NCI-H1092 (cell line): ENCODE measurements at regions not wholly inside any gene's neighbourhood (a gene's known extent, or its start where the extent isn't known, plus 50 kb on each side); places are given as distances from the start of the nearest gene placed in this dataset.
A peak's percentile ranks its signal among the peaks of the same experiment; 100 is the strongest.

ENCODE experiments used
- DNase-seq: peaks from one replicate; lab custom pipeline; 2025; lab: John Stamatoyannopoulos, UW

DNA sequence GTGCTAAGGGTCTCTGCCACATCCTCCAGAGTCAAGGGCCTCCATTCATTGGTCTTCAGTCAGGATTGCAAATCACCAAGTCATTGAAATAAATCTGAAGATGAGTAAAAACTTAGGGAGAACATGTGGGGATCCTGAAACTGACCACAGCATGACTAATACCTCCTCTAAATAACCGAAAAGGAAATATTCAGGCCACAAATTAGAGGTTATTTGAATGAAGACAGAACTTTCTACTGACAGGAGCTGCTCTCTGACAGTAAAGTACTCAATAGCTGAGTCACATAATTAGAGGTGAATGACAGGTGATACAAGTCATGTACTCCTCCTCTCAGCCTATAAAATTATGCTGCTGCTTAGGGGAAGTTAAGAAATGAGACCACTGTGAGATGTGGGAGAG is 240.2 kb upstream of the F9 start:
- no peak for DNase-seq

DNA sequence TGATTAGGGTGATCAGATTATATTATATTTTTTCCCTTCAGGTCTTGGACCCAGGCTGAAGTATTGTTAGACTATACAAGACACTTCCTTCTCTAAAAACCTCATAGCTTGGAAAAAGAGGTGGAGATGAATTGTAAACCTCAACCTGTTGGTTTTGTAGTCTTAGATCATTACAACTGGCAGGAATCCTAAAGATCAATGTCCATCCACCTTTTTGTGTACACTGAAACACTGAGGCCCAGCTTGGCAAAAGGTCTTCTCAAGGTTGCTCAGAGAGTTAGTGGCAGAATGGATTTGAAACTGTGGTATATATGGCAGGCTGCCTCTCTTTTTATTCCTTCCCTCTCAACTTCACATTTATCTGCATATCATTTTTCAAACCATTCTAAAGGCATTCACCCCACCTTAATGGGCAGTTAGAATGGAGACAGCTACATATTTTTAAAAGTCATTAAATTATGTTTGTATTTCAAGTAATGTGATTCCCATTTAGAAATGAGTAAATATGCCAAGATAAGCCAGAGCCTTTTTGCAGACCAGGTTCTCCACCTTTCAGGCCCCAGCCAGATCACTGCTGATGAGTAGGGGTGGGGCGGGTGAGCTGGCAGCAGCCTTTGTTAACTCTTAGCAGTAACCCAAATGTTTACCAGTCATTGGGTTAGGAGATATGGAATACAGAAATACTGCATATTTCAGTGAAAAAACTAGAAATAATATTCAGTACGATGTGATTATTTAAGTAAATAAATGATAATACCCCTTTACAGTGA is 243.2 kb upstream of the F9 start:
- no peak for DNase-seq

DNA sequence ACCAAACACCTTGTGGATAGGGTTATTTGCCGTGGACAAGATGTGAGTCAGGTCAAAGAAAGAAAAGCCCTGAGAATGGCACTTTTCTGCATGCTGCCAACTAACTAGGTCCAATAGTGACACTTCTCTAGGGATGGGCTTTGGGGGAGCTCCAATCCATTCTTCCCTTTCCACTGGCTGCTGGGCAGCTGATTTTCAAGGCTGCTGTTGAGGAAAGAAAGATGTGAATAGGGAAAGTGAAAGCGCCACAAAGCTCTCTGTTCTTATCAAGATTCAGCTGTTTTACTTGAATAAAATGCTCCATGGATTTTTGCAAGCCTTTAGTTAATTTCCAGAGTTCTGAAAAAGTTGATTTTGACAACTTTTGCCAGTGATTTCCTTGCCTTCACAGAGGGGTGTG is 244.2 kb upstream of the F9 start:
- no peak for DNase-seq

DNA sequence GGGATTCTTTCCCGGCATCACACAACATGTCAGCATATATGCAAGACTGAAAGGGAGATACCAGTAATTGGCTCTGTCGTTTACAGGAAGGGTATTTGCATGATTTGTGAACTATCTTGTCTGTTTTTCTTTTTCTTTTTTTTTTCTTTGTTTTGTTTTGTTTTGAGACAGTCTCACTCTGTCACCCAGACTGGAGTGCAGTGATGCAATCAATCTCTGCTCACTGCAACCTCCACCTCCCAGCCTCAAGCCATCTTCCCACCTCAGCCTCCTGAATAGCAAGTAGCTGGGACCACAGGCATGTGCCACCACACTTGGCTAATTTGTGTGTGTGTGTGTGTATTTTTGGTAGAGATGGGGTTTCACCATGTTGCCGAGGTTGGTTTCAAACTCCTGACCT is 262.7 kb upstream of the F9 start:
- no peak for DNase-seq

DNA sequence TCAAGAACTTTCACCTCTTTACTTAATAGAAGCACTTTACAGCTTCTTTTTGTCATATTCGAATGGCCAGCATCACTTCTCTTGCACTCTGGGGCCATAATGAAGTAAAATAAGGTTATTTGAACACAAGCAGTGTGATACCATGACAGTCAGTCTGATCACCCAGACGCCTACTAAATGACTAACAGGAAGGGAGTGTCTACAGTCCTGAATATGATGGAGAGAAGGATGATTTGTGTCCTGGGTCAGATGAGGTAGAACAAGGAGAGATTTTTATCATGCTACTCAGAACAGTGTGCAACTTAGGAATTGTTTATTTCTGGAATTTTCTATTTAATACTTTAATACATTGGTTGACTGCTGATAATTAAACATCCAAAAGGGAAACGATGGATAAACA is 284.2 kb upstream of the F9 start:
- DNase-seq = no peak

DNA sequence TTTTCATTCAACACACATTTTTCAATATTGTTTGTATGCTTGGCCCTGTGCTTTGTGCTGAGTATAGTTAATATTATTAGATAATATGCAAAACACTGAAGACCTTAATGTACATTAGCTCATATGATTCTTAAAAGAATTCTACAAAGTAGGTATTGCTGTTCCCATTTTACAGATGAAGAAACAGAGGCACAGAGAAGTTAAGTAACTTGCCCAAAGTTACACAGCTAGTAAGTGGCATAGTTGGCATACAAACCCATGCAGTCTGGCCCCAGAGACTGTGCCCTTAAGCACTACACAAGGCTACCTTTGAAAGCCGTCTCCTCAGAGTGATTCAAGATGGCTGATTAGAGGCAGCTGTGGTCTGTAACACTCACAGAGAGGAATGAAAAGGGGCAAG is 293.4 kb upstream of the F9 start:
- no peak for DNase-seq

DNA sequence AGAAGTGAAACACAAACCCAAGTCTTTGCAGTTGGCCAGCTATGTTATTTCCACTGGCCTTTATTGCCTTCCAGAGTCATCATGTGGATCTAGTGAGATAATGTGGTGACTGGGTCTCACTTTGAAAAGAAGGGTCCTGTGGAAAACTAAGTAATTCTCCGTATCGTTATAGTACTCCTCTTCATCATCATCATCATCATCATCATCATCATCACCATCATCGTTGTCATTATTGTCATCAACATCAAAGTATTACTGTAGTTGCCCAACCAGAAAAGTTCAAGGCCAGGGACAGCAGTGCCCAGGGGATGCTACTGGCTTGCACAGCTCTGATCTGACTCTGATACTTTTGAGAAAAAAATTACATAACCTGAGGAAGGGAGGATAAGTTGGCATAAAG is 295.6 kb upstream of the F9 start:
- DNase-seq = no peak

DNA sequence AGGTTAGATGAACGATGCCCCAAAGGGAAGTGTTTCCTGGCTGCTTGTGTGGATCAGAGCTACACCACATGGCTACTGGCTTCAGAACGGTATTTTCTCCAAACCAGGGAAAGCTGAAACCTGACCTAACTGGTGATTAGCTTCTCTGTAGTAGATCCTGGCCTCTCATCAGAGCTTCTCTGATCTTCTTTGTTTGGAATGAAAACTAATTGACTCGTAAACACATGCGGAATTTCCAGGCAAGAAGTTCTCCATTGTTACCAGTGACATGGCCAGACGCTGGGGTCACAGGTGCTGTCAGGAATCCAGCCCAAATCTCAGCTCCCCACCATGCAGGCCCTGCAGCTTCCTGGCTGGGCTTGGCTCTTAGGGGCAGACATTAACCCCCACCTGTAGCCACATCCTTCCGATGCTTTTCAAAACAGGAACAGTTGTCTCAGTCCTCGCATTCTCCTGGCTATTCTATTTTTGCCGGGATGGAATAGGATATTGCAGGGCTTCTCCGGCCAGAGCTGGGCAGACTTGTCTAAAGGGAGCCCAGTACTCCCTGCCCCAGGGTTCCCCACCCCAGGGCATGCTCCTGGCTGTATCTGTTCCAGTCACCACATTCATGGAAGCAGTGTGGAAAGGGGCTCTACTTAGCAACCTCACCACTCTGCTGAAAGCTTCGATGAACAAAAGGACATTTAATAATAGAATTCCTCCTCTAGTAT is 305.4 kb upstream of the F9 start:
- no peak for DNase-seq

DNA sequence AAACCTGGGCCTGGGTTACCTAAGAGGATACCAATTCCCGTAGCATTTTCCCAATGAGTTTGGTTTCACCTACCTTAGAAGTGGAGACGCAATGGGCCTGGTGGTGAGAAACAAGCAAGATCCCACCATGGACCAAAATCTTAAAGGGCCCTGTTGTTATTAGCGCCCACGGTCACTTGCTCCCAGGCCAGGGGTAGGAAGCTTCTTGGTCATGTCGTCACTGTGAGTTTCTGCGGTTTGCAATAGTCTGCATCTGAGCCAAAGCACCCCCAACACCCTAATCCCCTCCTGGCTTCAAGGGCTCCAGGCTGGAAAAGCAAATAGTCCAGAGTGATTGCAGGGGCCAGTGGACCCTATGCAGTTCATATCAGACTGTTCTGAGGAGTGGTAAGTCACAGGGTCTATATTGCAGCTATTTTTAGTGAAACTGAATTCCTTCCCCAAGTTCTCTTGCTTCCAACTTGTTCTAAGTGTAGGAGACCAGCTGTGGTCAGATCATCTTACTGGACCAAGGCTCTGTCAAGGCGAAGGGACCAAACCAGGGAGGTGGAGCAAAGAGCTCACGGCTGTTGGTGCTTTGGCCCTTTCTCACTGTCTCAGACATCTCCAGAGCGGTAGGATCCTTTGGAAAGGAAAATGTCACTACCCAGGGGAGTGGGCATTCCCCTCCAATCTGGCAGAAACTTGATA is 307.9 kb upstream of the F9 start:
- DNase-seq = no peak

DNA sequence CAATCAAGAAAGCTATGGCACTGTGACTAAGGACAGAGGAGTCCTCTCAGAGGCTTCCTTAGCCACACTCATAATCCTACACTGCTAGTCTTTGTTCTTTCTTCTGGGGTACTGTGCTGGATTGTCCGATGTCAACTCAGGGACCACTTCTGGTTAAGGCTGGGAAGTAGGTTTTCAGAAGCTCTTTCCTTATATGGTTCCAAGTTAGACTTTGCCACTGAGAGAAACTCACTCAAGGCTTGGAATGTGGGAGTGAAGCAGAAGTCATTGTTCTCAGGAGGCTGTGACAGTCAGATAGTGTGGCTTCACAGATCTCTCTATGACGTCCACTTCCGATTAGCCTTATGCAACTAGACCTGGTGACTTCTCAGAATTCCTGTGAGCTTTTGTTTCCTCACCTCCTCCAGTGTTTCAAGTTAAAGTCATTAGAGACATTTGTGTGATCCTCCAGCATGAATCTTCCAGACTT is 317.3 kb upstream of the F9 start:
- DNase-seq = no peak

DNA sequence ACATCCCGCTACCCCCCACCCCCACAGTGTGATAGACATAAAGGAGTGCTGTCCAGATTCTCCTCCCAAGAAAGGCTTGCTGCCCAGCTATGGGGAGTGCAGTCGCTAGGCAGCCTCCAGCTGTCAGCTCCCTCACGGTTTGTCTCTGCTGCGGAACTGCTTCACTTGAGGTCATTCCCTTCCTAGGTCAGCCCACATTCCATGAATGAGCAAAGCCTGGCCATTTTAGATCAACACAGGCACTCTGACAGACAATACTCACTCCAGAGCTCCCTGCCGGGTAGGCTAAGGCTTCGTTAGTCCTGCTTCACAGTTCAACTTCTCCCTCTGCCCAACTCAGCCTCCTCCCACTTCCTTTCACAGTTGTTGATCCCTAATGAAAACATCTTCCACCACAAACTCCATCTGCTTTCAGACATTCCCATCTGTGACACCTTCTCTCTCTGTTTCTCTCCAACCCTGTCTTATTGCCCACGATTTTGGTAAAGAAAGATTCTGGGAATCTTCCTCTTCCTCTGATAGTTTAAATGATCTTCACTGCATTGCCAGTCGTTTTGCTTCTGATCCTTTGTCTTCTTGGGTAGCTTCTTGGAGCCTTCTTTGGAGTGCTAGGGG is 318.9 kb upstream of the F9 start:
- DNase-seq = no peak

DNA sequence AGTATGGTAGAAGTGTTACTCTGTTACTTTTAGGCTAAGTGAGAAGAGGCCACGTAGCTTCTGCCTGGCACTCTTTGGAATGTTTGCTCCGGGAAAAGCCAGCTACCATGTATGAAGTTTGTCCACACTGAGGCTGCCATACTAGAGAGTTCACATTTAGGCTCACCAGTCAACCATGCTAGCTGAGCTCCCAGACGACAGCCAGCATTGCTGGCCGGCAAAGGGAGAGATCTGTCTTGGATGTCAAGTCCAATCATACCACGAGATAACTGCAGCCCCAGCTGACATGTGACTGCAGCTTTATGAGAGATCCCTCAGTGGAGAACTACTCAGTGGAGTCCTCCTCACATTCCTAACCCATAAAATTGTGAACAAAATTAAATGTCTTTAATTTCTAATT is 321.2 kb upstream of the F9 start:
- no peak for DNase-seq

DNA sequence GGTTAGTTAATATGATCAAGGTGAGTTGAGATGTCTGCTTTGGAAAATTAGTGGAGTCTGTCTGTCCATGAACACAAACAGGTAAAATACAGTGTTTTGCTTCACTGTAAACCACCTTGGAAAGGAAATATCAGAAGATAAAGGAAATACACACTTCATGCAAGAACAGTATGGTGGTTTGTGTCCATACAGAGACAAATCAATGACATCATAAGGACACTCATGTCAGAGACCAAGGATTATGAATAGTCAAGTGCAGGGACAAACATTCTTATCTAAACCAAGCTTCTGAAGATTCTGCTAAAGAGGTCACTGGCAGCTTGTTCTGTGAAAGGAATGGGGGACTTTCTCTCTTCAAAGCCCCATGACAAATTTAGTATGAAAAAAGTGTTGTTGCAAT is 322.9 kb upstream of the F9 start:
- no peak for DNase-seq

DNA sequence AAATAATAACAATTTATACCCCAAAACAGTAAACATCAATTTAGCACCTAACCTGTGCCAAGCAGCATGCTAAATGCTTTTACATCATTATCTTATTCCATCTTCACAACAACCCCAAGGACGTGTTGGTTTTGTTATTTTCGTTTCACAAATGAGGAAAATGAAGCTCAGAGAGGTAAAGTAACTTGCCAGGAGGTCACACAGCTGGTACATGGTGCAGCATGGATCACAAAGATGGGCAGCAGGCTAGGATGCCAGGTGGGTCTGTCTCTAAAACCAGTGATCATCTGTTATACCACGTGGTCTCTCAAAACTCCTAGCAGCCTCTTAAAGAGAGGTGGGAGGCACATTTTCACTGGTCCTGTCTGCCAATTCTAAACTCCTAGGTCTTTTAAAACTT is 323.6 kb upstream of the F9 start:
- DNase-seq = no peak

DNA sequence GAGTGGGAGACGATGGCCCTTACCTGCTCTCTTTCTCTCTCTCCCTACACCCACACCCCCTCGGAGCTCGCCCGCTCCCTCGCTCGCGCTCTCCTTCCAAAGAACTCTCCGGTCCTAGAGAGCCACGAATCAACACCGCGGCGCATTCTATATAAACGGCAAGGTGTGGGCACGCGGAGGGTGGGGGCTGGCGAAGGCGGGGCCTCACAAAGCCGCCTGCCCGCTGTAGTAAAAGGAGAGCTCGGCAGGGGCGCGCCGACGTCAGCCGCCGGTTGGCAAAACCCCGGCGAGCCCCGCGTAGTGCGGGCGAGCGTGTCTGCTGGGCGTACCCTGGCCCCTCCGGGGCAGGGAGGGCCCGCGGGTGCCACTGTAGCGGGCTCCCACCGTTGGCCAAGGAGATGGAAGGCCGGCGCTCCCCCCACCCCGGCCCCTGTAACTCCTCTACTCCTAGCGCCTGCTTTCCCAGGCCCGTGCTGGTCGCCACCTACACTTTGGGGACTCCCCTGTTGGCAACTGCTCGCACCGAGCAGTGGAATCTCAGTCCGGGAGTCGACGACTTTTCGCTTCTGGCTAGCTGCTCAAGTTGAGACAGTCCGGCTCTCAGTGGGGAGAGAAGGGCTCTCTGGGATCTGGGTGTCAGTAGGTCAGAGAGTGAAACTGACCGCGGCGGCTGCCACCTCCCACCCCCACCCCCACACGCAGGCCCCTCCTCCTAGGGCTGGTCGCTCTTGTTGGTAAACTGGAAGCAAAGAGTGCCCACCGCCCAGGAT is 325.5 kb upstream of the F9 start:
- peak; percentile 35 for DNase-seq

DNA sequence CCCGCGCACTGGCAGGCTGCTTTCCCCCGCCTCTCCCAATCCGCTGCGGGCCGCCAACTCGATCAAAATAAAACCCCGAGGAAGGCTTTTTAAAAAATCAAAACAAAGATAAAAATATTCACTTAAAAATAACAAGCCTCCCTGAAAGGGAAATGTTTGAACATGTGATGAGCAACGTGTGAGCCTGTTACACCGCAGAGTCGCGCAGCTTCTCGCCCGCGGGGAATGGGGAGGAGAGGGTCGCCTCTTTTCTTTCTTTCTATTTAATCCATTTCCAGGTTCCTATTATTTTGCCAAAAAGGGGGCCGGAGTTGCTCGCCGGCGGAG is 326.0 kb upstream of the F9 start:
- no peak for DNase-seq

DNA sequence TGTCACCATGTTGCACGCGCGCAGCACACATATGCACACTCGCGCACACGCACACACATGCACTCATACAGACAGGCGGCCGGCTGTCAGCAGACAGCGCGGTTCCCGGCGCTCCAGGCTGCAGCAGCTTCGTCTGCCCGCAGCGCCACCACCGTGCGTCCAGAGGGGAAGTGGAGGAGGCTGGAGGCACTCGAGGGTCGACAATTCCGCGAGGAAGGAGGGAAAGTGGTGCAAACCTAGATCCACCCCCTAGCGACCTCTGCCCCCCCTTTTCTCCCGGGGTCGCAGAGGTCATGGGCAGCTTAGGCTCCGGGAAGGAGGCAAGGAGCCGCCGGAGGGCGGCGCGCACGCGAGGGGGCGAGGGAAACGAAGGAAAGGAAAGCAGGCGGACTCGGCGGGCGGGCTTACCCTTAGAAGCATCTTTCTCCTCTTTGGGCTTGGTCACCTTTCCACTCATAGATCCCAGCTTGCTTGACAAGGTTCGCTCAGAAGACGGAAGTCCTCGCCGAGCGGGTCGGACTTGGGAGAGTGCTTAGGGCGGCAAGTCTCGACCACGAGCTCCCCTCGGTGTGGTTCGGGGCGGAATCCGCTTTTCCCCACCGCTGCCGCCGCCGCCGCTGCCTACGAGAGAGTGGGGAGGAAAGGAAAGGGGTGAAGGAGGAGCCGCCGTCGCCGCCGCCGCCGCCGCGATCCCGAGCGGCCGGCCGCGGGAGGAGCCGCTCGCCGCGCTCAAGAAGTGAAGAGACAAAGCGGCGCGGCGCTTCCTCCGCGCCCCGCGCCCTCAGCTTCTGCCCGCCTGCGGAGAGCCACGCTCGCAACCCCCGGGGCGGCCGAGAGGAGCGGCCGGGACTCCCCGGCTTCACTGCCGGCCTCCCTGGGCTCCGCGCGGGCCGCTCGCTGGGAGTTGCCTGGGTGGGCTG is 326.6 kb upstream of the F9 start:
- no peak for DNase-seq

DNA sequence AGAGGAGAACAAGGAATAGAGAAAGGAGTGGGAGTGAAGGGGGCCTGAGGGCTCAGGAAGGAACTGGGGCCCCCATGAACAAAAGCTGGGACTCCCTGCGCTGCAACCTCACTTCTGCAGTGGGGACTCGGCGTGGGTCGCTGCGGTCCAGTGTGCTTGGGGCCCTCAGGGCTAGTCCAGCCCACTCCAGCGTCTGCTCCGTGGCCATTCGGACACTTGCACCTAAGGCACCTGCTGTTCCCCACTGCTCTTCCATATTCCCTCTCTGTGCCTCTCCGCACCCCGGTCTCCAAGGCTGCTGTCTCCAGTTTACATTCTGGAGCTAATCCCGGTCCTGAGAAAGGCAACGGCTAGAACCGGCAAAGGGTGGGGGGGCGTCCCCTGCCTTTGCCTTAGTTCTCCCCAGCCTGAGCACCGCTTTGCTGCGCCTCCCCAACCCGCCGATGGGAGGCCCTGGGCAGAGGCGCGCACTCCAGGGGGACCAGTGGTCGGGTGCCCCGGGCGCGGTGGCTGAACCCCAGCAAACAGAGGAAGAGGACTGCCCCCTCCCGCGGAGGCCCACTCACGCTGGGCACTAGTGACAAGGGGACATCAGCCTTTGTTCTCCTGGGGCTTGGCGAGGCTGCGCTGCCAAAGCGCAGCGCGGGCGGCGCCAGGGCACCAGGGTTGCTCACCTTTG is 327.7 kb upstream of the F9 start:
- DNase-seq = no peak

DNA sequence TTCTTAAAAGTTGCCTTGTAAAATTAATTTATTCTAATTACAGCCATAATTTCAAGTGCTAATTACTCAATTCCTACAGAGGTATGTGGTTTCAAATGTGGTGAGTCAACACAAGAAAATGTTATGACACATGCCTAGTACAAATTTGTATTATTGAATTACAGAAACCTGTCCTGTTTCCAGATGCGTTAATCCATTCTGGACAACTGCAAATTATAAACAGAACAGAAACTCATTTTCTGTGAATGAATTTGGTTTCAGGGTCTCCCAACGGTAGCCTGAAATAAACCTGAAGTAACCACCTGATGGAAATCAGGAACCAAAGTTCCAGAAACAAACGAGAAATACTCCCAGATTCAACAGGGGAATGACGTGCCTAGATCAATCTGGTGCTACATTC is 328.6 kb upstream of the F9 start:
- no peak for DNase-seq

DNA sequence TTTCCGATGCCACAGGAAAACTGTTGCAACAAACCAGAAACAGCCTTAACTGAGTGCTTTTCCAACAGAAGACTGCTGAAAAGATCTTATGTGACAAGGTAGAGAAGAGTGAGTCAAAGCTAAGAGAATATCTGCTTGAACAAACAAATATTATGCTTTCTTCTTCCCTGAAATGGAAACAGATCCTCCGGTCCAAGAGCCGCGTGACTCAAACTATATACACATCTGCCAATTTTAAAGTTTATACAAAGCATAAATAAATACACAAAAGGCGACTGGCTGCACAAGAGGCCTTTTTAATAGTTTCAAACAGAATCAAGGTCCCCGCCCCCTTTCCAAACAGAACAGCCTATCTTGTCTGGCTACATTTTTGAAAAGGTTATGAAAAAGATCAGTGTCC is 329.7 kb upstream of the F9 start:
- DNase-seq = no peak

DNA sequence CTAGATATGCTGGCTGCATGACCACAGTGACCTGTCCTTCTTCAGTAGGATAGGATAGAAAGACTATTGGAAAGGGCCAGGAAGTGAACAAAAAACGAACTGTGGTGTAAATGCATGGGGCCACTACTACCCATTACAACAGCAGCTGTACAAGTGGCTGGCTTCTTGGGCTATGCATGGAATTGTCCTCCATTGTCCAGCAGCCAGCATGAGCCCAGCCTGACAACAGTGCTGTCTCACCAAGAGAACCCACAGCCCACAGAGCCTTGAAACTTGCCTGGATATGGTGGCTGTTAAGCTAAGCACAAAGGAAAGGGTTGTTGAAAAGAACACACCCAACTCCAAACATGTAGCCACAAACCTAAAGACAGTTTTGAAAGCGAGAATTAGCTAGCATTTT is 330.2 kb upstream of the F9 start:
- no peak for DNase-seq
